ENCODE measurements at regions not wholly inside any gene's neighbourhood (a gene's known extent, or its start where the extent isn't known, plus 50 kb on each side); places are given as distances from the start of the nearest gene placed in this dataset.

DNA sequence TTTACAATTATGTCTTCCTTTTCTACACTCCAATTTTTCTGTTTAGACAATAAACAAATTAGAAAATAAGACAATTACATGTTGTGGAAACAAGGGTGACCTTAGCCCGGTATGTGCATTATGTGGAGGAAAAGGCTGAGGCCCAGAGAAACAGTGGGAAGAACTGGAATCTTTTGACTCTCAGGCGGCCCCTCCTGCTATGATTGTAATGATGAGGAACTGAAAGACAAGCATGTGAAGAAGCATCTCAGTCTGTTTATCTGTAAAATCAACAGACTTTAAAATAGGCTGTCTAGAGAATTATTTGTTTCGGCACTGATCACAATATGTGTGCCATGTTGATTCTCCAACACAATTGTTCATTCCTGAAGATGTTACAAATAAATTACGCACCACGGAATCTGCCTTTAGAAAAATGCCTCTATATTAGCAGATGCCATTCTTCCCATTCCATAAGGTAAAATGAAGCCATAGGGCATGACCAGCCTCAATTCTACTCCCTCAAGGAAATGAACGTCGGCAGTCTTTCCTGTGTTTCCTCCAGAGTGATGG is 1201.6 kb upstream of the CITED2 start:
- no peak for TF ChIP-seq CTCF (IDR thresholded peaks at IDR 0.05; ENCODE audit: borderline replicate concordance, control extremely low read depth, extremely low read depth, insufficient read depth, missing control alignments)
- in situ Hi-C loops (cut with MboI; ENCODE audit: low sequenced_read_pairs, unreplicated experiment): no loop called here
- no peak for DNase-seq (ENCODE audit: low spot score)

- TF ChIP-seq CTCF (IDR thresholded peaks at IDR 0.05; ENCODE audit: borderline replicate concordance, control extremely low read depth, extremely low read depth, insufficient read depth, missing control alignments): no peak
- no peak for DNase-seq (ENCODE audit: low spot score)
- in situ Hi-C loops (cut with MboI; ENCODE audit: low sequenced_read_pairs, unreplicated experiment): no loop called here
These were observed 1198.4 kb upstream of the CITED2 start for GRCh38 chr6:140572867-140573266.

DNA sequence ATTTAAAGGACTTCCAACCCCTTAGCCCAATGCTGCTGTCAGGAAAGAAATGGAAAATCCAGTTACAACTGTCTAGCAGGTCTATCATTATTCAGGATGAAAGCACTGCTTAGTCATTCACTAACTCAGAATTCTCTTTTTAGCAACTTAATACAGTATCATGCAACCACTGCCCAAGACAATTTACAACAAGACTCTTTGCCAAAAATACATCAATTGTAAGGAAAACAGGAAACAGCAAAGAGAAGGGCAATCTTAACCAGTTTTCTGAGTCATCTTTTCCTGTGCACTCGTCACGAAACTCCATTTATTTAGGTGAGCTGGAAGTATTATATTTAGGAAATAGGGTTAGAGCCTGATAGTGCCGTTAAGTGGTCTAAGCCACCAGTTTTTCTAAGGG is 1197.7 kb upstream of the CITED2 start:
- TF ChIP-seq CTCF (IDR thresholded peaks at IDR 0.05; ENCODE audit: borderline replicate concordance, control extremely low read depth, extremely low read depth, insufficient read depth, missing control alignments): no peak
- DNase-seq (ENCODE audit: low spot score): no peak
- in situ Hi-C loops (cut with MboI; ENCODE audit: low sequenced_read_pairs, unreplicated experiment): no loop called here

DNA sequence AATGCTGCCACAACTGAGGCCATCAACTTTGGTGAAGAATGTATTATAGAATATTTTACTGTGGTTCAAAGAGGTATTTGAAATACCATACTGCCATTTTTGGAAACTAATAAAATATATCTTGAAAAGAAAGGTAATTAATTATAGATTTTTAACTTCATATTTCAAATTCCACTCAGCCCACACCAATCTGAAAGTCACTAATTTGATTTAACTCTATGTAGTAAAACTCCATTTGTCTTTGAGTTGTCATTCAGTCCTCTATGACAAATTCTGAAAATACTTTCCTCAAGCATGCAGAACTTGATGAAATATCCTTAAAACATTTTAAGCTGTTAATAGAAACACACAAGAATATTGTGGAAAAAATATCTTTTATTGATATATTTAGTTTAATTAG is 1196.7 kb upstream of the CITED2 start:
- no peak for TF ChIP-seq CTCF (IDR thresholded peaks at IDR 0.05; ENCODE audit: borderline replicate concordance, control extremely low read depth, extremely low read depth, insufficient read depth, missing control alignments)
- DNase-seq (ENCODE audit: low spot score): no peak
- in situ Hi-C loops (cut with MboI; ENCODE audit: low sequenced_read_pairs, unreplicated experiment): no loop called here

DNA sequence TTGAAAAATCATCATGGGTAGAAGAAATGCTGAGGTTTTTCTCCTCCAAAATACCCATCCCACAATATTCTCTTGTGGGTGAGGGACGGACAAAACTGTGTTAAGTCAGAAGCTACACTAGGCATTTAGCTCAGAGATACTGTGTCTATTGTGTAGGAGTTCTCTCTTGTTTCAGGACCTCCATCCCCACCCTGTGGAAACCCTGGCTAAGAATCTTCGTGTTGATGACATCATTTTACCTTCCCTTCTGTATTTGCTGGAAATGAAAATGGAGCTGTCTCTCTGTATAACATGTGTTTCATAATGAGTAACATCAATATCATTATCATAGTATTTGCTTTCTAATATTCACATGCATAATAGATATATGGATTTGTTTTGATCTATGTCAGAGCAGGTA is 1193.0 kb upstream of the CITED2 start:
- DNase-seq (ENCODE audit: low spot score): no peak
- in situ Hi-C loops (cut with MboI; ENCODE audit: low sequenced_read_pairs, unreplicated experiment): no loop called here
- TF ChIP-seq CTCF (IDR thresholded peaks at IDR 0.05; ENCODE audit: borderline replicate concordance, control extremely low read depth, extremely low read depth, insufficient read depth, missing control alignments): no peak

- TF ChIP-seq CTCF (IDR thresholded peaks at IDR 0.05; ENCODE audit: borderline replicate concordance, control extremely low read depth, extremely low read depth, insufficient read depth, missing control alignments): no peak
- DNase-seq (ENCODE audit: low spot score): no peak
- in situ Hi-C loops (cut with MboI; ENCODE audit: low sequenced_read_pairs, unreplicated experiment): no loop called here
These were observed 1192.4 kb upstream of the CITED2 start for GRCh38 chr6:140566781-140567277.
